ENCODE measurements at regions not wholly inside any gene's neighbourhood (a gene's known extent, or its start where the extent isn't known, plus 50 kb on each side); places are given as distances from the start of the nearest gene placed in this dataset.

DNA sequence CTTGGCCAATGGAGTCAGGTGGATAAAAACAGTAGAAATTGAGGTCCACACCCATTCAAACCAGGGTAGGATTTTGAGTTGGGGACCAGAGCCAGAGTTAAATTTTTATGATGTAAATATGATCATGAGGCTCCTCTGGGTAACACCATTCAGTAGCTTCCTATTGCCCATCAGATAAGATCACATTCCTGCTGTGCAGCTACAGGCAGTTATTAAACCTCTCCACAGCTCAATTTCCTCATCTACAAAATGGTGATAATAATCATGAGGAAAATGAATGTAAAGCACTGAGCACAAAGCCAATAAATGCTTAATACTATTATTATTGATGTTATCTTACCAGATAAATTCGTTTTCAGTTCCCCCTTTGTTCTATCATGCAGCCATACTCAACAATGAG, 432.0 kb downstream of the CAAP1 start:
- no peak overlapping the region for H3K4me3 ChIP-seq (ENCODE audit: low read depth, low read length, poor library complexity, severe bottlenecking)
- no peak overlapping the region for H3K27ac ChIP-seq (ENCODE audit: low read depth, low read length, poor library complexity, severe bottlenecking)
- intact Hi-C loops (cut with micrococcal nuclease; ENCODE audit: unreplicated experiment), result no loop called here
- TF ChIP-seq, protein P1, sequence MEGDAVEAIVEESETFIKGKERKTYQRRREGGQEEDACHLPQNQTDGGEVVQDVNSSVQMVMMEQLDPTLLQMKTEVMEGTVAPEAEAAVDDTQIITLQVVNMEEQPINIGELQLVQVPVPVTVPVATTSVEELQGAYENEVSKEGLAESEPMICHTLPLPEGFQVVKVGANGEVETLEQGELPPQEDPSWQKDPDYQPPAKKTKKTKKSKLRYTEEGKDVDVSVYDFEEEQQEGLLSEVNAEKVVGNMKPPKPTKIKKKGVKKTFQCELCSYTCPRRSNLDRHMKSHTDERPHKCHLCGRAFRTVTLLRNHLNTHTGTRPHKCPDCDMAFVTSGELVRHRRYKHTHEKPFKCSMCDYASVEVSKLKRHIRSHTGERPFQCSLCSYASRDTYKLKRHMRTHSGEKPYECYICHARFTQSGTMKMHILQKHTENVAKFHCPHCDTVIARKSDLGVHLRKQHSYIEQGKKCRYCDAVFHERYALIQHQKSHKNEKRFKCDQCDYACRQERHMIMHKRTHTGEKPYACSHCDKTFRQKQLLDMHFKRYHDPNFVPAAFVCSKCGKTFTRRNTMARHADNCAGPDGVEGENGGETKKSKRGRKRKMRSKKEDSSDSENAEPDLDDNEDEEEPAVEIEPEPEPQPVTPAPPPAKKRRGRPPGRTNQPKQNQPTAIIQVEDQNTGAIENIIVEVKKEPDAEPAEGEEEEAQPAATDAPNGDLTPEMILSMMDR (conservative IDR thresholded peaks at IDR 0.05; ENCODE audit: low read depth, low read length), result no peak
- no peak for TF ChIP-seq EZH2 (IDR thresholded peaks at IDR 0.05; ENCODE audit: borderline replicate concordance, low read depth, low read length, poor library complexity, severe bottlenecking)
- no peaks in the 10 kb centered on the region for H3K27me3 ChIP-seq (replicated peaks; ENCODE audit: insufficient read depth, low read depth, low read length, poor library complexity)
- ChIA-PET POLR2A (ENCODE audit: low non-redundant PET) (no interaction called here), CTCF (no interaction called here)
- no TSS peak for BruUV-seq (replicated peaks)
- DNase-seq (ENCODE audit: low spot score), result no peak
- no peaks in the 10 kb centered on the region for H3K9me3 ChIP-seq (ENCODE audit: low read depth, low read length, poor library complexity, severe bottlenecking)
- no peaks in the 10 kb centered on the region for H3K36me3 ChIP-seq (ENCODE audit: insufficient read depth, low read length, poor library complexity, severe bottlenecking)
- no peaks in the 10 kb centered on the region for H3K4me1 ChIP-seq (ENCODE audit: insufficient read depth, low read length, poor library complexity, severe bottlenecking)

DNA sequence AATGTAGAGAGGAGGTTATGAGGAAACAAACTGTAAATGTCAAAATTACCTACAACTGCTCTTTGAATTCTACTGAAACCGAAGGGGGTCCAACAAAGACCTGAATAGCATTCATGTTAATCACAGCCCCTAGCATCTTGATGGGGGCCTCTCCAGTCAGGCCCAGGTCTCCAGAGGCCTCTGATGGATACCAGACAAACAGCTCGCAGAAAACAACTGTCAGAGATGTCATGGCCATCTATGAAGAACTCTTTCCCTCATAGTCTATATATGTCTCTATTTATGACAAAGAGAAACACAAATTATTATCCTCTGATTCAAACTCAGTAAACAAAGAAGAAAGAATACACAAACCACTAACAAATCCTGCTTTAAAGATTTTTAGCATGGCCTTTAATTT, 432.6 kb downstream of the CAAP1 start:
- Histone ChIP-seq H3K36me3 (ENCODE audit: insufficient read depth, low read length, poor library complexity, severe bottlenecking) (no peaks in the 10 kb centered on the region), H3K27ac (ENCODE audit: low read depth, low read length, poor library complexity, severe bottlenecking) (no peak overlapping the region), H3K4me3 (ENCODE audit: low read depth, low read length, poor library complexity, severe bottlenecking) (no peak overlapping the region), H3K9me3 (ENCODE audit: low read depth, low read length, poor library complexity, severe bottlenecking) (no peaks in the 10 kb centered on the region), H3K27me3 (replicated peaks; ENCODE audit: insufficient read depth, low read depth, low read length, poor library complexity) (no peaks in the 10 kb centered on the region), H3K4me1 (ENCODE audit: insufficient read depth, low read length, poor library complexity, severe bottlenecking) (no peaks in the 10 kb centered on the region)
- POLR2A ChIA-PET (ENCODE audit: low non-redundant PET), result no interaction called here
- CTCF ChIA-PET, result no interaction called here
- TF ChIP-seq, protein P1 (conservative IDR thresholded peaks at IDR 0.05; ENCODE audit: low read depth, low read length), result no peak
- TF ChIP-seq EZH2 (IDR thresholded peaks at IDR 0.05; ENCODE audit: borderline replicate concordance, low read depth, low read length, poor library complexity, severe bottlenecking), result no peak
- intact Hi-C loops (cut with micrococcal nuclease; ENCODE audit: unreplicated experiment), result no loop called here
- no peak for DNase-seq (ENCODE audit: low spot score)
- no TSS peak for BruUV-seq (replicated peaks)

DNA sequence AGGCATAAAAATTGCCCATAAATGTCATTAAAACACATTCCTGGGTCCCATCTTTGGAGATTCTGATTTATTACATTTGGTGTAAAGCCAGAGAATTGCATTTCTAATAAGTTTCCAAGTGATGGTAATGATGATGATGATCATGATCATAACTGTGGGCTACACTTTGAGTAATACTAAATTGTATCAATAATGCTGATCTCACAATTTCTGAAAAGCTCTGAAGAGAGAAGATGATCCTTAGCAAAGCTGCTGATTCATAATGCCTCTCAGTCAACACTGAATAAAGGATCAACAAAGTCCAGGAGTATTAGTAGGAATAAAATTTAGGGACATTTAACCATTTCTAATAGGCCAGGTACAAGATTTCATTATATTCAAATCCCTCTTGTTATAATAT, 434.5 kb downstream of the CAAP1 start:
- TF ChIP-seq, protein P1 (conservative IDR thresholded peaks at IDR 0.05; ENCODE audit: low read depth, low read length), result no peak
- no peak for TF ChIP-seq EZH2 (IDR thresholded peaks at IDR 0.05; ENCODE audit: borderline replicate concordance, low read depth, low read length, poor library complexity, severe bottlenecking)
- Histone ChIP-seq H3K36me3 (ENCODE audit: insufficient read depth, low read length, poor library complexity, severe bottlenecking) (no peaks in the 10 kb centered on the region), H3K4me1 (ENCODE audit: insufficient read depth, low read length, poor library complexity, severe bottlenecking) (no peaks in the 10 kb centered on the region), H3K9me3 (ENCODE audit: low read depth, low read length, poor library complexity, severe bottlenecking) (no peaks in the 10 kb centered on the region), H3K27ac (ENCODE audit: low read depth, low read length, poor library complexity, severe bottlenecking) (no peak overlapping the region), H3K27me3 (replicated peaks; ENCODE audit: insufficient read depth, low read depth, low read length, poor library complexity) (no peaks in the 10 kb centered on the region), H3K4me3 (ENCODE audit: low read depth, low read length, poor library complexity, severe bottlenecking) (no peak overlapping the region)
- ChIA-PET POLR2A (ENCODE audit: low non-redundant PET) (no interaction called here), CTCF (no interaction called here)
- intact Hi-C loops (cut with micrococcal nuclease; ENCODE audit: unreplicated experiment), result no loop called here
- DNase-seq (ENCODE audit: low spot score), result no peak
- no TSS peak for BruUV-seq (replicated peaks)

Data from A673 (cell line).